OCI-LY1 (cell line): ENCODE measurements at regions not wholly inside any gene's neighbourhood (a gene's known extent, or its start where the extent isn't known, plus 50 kb on each side); places are given as distances from the start of the nearest gene placed in this dataset.

ENCODE experiments used
- H2AFZ ChIP-seq: fragments of 200-600 bp; sonication (generic), shearing (Covaris generic); 2 replicates; pipeline ENCODE4 v1.6.0; 2014; ENCODE audit warnings: antibody characterized with exemption, mild to moderate bottlenecking, low read length
- H3F3A ChIP-seq: fragments of 200-600 bp; sonication (generic), shearing (Covaris generic); 2 replicates; pipeline ENCODE4 v1.6.0; 2014; ENCODE audit warnings: mild to moderate bottlenecking, antibody characterized with exemption, low read length, moderate library complexity; ENCODE audit not compliant: insufficient read depth
- H3K27ac ChIP-seq: fragments of 200-600 bp; sonication (generic); 2 replicates; pipeline ENCODE4 v1.5.1; 2014; ENCODE audit warnings: low read length, mixed run types, mild to moderate bottlenecking, low read depth; ENCODE audit not compliant: poor library complexity, severe bottlenecking
- H3K27me3 ChIP-seq: fragments of 200-600 bp; sonication (generic); 2 replicates; pipeline ENCODE4 v1.6.0; 2014; ENCODE audit warnings: antibody characterized with exemption, mild to moderate bottlenecking, low read length, moderate library complexity; ENCODE audit not compliant: insufficient read depth
- H3K36me3 ChIP-seq: fragments of 200-600 bp; sonication (generic); 2 replicates; pipeline ENCODE4 v1.6.1; 2014; ENCODE audit warnings: mild to moderate bottlenecking, antibody characterized with exemption, low read length, moderate library complexity, mixed read lengths; ENCODE audit not compliant: insufficient read depth
- H3K4me1 ChIP-seq: fragments of 200-600 bp; sonication (generic); 2 replicates; pipeline ENCODE4 v1.5.1; 2014; ENCODE audit warnings: mild to moderate bottlenecking, low read length, moderate library complexity; ENCODE audit not compliant: insufficient read depth, severe bottlenecking
- H3K4me2 ChIP-seq: fragments of 200-600 bp; sonication (generic), shearing (Covaris generic); 2 replicates; pipeline ENCODE4 v1.6.1; 2014; ENCODE audit warnings: low read length
- H3K4me3 ChIP-seq: fragments of 200-600 bp; sonication (generic); 2 replicates; pipeline ENCODE4 v1.5.1; 2014; ENCODE audit warnings: low read length, low read depth, mild to moderate bottlenecking, mixed read lengths; ENCODE audit not compliant: poor library complexity, severe bottlenecking
- H3K79me2 ChIP-seq: fragments of 200-600 bp; shearing (Covaris generic); 2 replicates; pipeline ENCODE4 v1.6.1; 2016; ENCODE audit warnings: mixed run types, low read length, mixed read lengths; ENCODE audit not compliant: insufficient read depth
- H3K9ac ChIP-seq: fragments of 200-600 bp; sonication (generic), shearing (Covaris generic); 2 replicates; pipeline ENCODE4 v1.6.1; 2014; ENCODE audit warnings: mild to moderate bottlenecking, low read length, mixed read lengths
- H3K9me2 ChIP-seq: fragments of 200-600 bp; sonication (generic), shearing (Covaris generic); 2 replicates; pipeline ENCODE4 v1.6.1; 2014; ENCODE audit warnings: low read depth, mild to moderate bottlenecking, low read length, mixed read lengths
- H3K9me3 ChIP-seq: fragments of 200-600 bp; shearing (Covaris generic); 2 replicates; pipeline ENCODE4 v1.6.1; 2014; ENCODE audit warnings: low read length, mixed read lengths
- H4K20me1 ChIP-seq: fragments of 200-600 bp; sonication (generic), shearing (Covaris generic); 2 replicates; pipeline ENCODE4 v1.6.0; 2016; ENCODE audit warnings: mild to moderate bottlenecking, low read length; ENCODE audit not compliant: insufficient read depth
- EZH2 ChIP-seq: fragments of 200-600 bp; sonication (generic), shearing (Covaris generic); IDR thresholded peaks from 2 replicates; pipeline ENCODE4 v1.8.0; 2017; ENCODE audit warnings: borderline replicate concordance, mixed run types, mild to moderate bottlenecking, antibody characterized with exemption, low read length, moderate library complexity, mixed read lengths
- TF ChIP-seq, protein P1 (sequence below): fragments of 200-600 bp; sonication (generic), shearing (Covaris generic); IDR thresholded peaks from 2 replicates; pipeline ENCODE4 v1.5.1; 2017; ENCODE audit warnings: mild to moderate bottlenecking, antibody characterized with exemption, low read length, moderate library complexity, mixed read lengths

DNA sequence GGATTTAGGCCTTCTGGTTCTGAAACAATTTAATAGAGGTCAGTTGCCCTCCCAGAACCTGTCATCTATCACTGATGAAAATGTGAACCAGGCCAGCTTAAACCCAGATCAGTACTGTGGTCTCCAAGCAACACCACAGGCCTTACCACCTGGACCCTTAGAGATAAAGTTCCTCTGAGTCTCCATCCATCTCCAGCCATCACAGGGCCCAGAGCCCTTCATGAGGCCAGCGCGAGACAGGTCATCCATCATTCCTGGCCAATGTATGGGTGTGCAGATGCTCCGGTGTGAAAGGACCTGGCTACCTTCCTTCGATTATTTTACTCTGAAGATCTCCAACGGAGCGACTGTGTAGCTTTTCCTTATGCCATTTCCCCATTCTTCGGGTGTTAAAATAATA, 322.7 kb upstream of the SOX11 start:
- Histone ChIP-seq H4K20me1 (no peaks in the 10 kb centered on the region), H3K27ac (no peak overlapping the region), H3K27me3 (peaks cover 3% of the 10 kb centered on the region; the same call in 1 of the 2 replicates), H3K9ac (no peak overlapping the region), H3F3A (no peaks in the 10 kb centered on the region), H3K4me3 (no peak overlapping the region), H3K36me3 (no peaks in the 10 kb centered on the region), H3K4me2 (no peak overlapping the region), H3K9me3 (no peaks in the 10 kb centered on the region), H3K79me2 (no peaks in the 10 kb centered on the region), H3K9me2 (no peaks in the 10 kb centered on the region), H3K4me1 (no peaks in the 10 kb centered on the region), H2AFZ (no peak overlapping the region)
- TF ChIP-seq EZH2, result no peak
- TF ChIP-seq, protein P1, sequence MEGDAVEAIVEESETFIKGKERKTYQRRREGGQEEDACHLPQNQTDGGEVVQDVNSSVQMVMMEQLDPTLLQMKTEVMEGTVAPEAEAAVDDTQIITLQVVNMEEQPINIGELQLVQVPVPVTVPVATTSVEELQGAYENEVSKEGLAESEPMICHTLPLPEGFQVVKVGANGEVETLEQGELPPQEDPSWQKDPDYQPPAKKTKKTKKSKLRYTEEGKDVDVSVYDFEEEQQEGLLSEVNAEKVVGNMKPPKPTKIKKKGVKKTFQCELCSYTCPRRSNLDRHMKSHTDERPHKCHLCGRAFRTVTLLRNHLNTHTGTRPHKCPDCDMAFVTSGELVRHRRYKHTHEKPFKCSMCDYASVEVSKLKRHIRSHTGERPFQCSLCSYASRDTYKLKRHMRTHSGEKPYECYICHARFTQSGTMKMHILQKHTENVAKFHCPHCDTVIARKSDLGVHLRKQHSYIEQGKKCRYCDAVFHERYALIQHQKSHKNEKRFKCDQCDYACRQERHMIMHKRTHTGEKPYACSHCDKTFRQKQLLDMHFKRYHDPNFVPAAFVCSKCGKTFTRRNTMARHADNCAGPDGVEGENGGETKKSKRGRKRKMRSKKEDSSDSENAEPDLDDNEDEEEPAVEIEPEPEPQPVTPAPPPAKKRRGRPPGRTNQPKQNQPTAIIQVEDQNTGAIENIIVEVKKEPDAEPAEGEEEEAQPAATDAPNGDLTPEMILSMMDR, result no peak

DNA sequence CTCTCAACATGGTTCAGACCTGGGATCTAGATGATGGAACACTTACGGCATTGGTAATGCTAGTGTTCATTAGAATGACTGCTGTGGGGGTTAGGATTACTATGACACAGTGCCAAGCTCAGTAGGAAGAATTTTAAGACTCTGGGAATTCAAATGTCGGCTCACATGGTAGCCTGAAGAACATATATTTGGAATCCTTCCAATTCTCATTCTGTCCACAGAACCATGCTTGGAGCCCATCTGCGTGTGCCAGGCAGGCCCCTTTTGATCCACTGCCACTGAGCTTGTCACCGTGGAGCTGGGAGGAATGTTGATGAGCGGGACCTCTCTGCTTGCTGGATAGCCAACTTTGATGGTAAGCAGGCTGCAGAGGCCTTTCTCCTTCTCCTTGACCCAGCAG, 322.0 kb upstream of the SOX11 start:
- Histone ChIP-seq H3K79me2 (no peaks in the 10 kb centered on the region), H2AFZ (no peak overlapping the region), H3K9me3 (no peaks in the 10 kb centered on the region), H3F3A (no peaks in the 10 kb centered on the region), H3K36me3 (no peaks in the 10 kb centered on the region), H4K20me1 (no peaks in the 10 kb centered on the region), H3K27ac (no peak overlapping the region), H3K4me3 (no peak overlapping the region), H3K4me1 (no peaks in the 10 kb centered on the region), H3K9ac (no peak overlapping the region), H3K9me2 (no peaks in the 10 kb centered on the region), H3K4me2 (no peak overlapping the region), H3K27me3 (peaks cover 3% of the 10 kb centered on the region; the same call in 1 of the 2 replicates)
- no peak for TF ChIP-seq EZH2
- TF ChIP-seq, protein P1, result no peak

DNA sequence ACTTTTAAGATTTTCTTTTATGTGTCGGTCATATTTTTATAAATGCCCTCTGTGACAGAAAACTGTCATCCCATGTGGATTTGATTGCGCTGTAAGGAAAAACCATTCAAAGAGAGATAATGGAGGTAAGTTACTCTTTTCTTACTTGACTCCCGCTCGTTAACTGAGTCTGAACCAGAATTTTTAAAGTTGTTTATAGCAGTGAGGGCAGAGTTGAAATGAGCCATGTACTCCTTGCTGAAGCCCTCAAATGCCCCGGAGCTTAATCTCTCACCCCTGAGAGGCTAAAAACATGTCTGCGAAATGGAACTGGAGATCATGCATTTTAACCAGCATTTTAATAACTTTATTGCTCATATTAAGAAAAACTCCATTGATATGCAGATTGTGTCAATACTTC, 320.0 kb upstream of the SOX11 start:
- no peak overlapping the region for H3K4me3 ChIP-seq
- no peaks in the 10 kb centered on the region for H3F3A ChIP-seq
- TF ChIP-seq EZH2, result no peak
- TF ChIP-seq, protein P1, result no peak
- peaks cover 3% of the 10 kb centered on the region; the same call in 1 of the 2 replicates for H3K27me3 ChIP-seq
- no peak overlapping the region for H3K9ac ChIP-seq
- H3K4me1 ChIP-seq, result no peaks in the 10 kb centered on the region
- no peak overlapping the region for H3K27ac ChIP-seq
- H3K36me3 ChIP-seq, result no peaks in the 10 kb centered on the region
- no peaks in the 10 kb centered on the region for H4K20me1 ChIP-seq
- H3K9me2 ChIP-seq, result no peaks in the 10 kb centered on the region
- H2AFZ ChIP-seq, result no peak overlapping the region
- no peak overlapping the region for H3K4me2 ChIP-seq
- H3K79me2 ChIP-seq, result no peaks in the 10 kb centered on the region
- no peaks in the 10 kb centered on the region for H3K9me3 ChIP-seq
